ENCODE measurements at regions not wholly inside any gene's neighbourhood (a gene's known extent, or its start where the extent isn't known, plus 50 kb on each side); places are given as distances from the start of the nearest gene placed in this dataset.

DNA sequence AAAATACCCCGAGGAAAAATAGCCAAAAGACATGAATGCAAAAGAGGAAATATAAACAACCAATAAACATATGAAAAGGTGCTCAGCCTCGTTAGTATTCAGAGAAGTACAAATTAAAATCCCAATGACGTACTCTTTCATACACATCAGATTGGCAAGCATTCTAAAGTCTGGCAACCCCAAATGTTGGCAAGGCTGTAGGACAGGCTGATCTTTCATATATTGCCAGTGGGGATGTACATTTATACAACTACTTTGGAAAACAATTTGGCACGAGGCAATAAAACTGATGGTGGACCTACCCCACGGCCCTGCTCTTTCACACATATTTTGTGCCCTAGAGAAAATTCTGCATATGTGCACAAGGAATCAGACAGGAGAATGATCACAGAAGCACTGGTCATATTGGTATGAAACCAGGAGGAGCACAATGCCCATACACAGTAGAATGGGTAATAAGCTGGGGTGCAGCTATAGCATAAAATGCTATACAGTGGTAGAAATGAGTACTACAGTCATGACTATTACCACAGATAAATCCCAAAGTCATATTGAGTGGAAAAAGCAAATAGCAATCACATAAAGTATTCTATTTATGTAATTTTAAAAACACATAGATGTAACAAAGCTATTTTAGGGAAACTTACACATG lies 176.0 kb upstream of the SLC24A5 start:
- no peaks in the 10 kb centered on the region for H3K36me3 ChIP-seq (ENCODE audit: control insufficient read depth in 4 of 4, insufficient read depth in 4 of 4, low read length in 4 of 4)
- peaks cover 0 to 5% (median 0%) of the 10 kb centered on the region in 5 donors for H3K4me1 ChIP-seq (ENCODE audit: control insufficient read depth in 5 of 5, insufficient read depth in 5 of 5, low read length in 5 of 5)
- no peak overlapping the region for H3K9ac ChIP-seq (ENCODE audit: insufficient read depth in 1 of 2, low read length in 2 of 2)
- no peak overlapping the region for H3K27ac ChIP-seq (ENCODE audit: low read depth in 1 of 2, low read length in 1 of 2)
- no peaks in the 10 kb centered on the region for H3K9me3 ChIP-seq (ENCODE audit: control insufficient read depth in 4 of 4, insufficient read depth in 3 of 4, low read length in 3 of 4)
- no peaks in the 10 kb centered on the region for H3K27me3 ChIP-seq (ENCODE audit: control insufficient read depth in 3 of 3, insufficient read depth in 3 of 3, low read length in 2 of 3)
- DNase-seq (no peak), ATAC-seq (ENCODE audit: insufficient read depth, low FRiP score) (no peak)
- TF ChIP-seq, protein P1, sequence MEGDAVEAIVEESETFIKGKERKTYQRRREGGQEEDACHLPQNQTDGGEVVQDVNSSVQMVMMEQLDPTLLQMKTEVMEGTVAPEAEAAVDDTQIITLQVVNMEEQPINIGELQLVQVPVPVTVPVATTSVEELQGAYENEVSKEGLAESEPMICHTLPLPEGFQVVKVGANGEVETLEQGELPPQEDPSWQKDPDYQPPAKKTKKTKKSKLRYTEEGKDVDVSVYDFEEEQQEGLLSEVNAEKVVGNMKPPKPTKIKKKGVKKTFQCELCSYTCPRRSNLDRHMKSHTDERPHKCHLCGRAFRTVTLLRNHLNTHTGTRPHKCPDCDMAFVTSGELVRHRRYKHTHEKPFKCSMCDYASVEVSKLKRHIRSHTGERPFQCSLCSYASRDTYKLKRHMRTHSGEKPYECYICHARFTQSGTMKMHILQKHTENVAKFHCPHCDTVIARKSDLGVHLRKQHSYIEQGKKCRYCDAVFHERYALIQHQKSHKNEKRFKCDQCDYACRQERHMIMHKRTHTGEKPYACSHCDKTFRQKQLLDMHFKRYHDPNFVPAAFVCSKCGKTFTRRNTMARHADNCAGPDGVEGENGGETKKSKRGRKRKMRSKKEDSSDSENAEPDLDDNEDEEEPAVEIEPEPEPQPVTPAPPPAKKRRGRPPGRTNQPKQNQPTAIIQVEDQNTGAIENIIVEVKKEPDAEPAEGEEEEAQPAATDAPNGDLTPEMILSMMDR (IDR thresholded peaks at IDR 0.05; ENCODE audit: control extremely low read depth, extremely low read depth), result no peak
- 85 to 87% methylated on average over 5 of the region's 5 CpGs for WGBS, 2 donors
- no peak overlapping the region for H3K4me3 ChIP-seq

DNA sequence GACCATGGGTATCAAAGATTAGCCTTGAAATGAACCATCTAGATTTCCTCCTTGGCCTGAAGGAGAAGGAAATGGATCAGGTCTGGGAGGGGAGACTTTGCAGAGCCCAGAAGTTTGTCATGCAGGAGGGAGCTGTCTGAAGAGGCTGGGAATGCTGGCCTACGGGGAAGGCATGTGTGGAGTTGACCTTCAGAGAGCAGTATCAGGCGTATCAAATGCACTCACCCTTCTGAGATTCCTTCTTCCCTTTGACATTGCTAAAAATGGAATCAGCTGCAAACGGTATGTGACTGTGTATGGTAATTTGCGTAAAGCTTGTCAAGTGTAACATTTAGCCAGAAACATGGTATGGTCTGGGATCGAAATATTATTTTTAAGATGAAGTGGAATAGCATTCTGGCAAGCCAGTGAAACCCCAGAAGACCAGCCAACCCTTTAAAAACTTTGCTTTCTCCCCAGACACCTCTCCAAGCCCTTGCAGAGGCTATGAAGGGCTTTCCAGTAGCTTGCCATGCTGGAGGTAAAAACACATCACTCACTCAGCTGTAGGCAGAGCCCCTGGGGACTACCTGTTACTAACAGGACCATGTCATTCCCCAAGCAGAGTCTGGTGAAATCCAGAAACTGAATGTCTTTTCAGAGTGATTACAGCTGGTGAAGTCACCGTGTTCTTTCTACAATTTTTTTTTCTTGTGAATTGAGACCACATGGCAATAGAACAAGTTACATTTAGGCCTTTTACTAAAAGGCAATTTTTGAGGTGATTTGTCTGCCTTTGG lies 174.7 kb upstream of the SLC24A5 start:
- no peak overlapping the region for H3K4me3 ChIP-seq
- H3K27me3 ChIP-seq (ENCODE audit: control insufficient read depth in 3 of 3, insufficient read depth in 3 of 3, low read length in 2 of 3), result no peaks in the 10 kb centered on the region
- H3K9me3 ChIP-seq (ENCODE audit: control insufficient read depth in 4 of 4, insufficient read depth in 3 of 4, low read length in 3 of 4), result no peaks in the 10 kb centered on the region
- peaks cover 0 to 5% (median 0%) of the 10 kb centered on the region in 5 donors for H3K4me1 ChIP-seq (ENCODE audit: control insufficient read depth in 5 of 5, insufficient read depth in 5 of 5, low read length in 5 of 5)
- TF ChIP-seq, protein P1 (IDR thresholded peaks at IDR 0.05; ENCODE audit: control extremely low read depth, extremely low read depth), result no peak
- no peaks in the 10 kb centered on the region for H3K36me3 ChIP-seq (ENCODE audit: control insufficient read depth in 4 of 4, insufficient read depth in 4 of 4, low read length in 4 of 4)
- H3K9ac ChIP-seq (ENCODE audit: insufficient read depth in 1 of 2, low read length in 2 of 2), result no peak overlapping the region
- 68 to 79% methylated on average over 6 of the region's 6 CpGs for WGBS, 2 donors
- ATAC-seq (ENCODE audit: insufficient read depth, low FRiP score) (no peak), DNase-seq (peak in 1 of 3 donors; percentile 6)
- no peak overlapping the region for H3K27ac ChIP-seq (ENCODE audit: low read depth in 1 of 2, low read length in 1 of 2)

DNA sequence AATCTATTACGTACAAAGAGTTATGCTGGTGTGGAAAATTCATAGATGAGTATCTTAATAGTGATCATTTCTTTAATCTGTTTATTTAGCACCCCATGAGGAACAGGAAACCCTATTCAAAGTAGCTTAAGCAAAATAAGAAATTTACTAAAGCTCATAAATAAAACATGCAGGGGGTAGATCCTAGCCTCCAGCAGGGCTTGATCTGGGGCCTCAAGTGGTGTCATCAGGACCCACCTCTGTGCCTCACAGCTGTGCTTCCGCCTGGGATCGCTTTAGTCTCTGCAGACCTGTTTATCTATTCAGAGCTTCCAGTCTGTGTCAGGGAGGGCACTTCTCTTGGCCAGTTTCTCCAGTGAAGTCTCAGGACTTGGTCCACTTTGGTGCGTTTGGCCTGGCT lies 171.0 kb upstream of the SLC24A5 start:
- H3K27ac ChIP-seq (ENCODE audit: low read depth in 1 of 2, low read length in 1 of 2), result no peak overlapping the region
- no peaks in the 10 kb centered on the region for H3K9me3 ChIP-seq (ENCODE audit: control insufficient read depth in 4 of 4, insufficient read depth in 3 of 4, low read length in 3 of 4)
- no peak overlapping the region for H3K9ac ChIP-seq (ENCODE audit: insufficient read depth in 1 of 2, low read length in 2 of 2)
- WGBS, 2 donors, result 86 to 98% methylated on average over 4 of the region's 4 CpGs
- TF ChIP-seq, protein P1 (IDR thresholded peaks at IDR 0.05; ENCODE audit: control extremely low read depth, extremely low read depth), result no peak
- no peaks in the 10 kb centered on the region for H3K27me3 ChIP-seq (ENCODE audit: control insufficient read depth in 3 of 3, insufficient read depth in 3 of 3, low read length in 2 of 3)
- peaks cover 0 to 8% (median 4%) of the 10 kb centered on the region in 5 donors for H3K4me1 ChIP-seq (ENCODE audit: control insufficient read depth in 5 of 5, insufficient read depth in 5 of 5, low read length in 5 of 5)
- ATAC-seq (ENCODE audit: insufficient read depth, low FRiP score), result no peak
- H3K36me3 ChIP-seq (ENCODE audit: control insufficient read depth in 4 of 4, insufficient read depth in 4 of 4, low read length in 4 of 4), result no peaks in the 10 kb centered on the region
- H3K4me3 ChIP-seq, result no peak overlapping the region
- DNase-seq, result no peak

All from lung (tissue), 11 donors.